D721Med (cell line): ENCODE measurements at regions not wholly inside any gene's neighbourhood (a gene's known extent, or its start where the extent isn't known, plus 50 kb on each side); places are given as distances from the start of the nearest gene placed in this dataset.

Source experiments
- DNase-seq: peaks from one replicate; pipeline ENCODE4 v3.0.0; 2011; ENCODE audit warnings: low spot score; ENCODE audit not compliant: insufficient read length
- FAIRE-seq: peaks from 2 replicates; lab custom pipeline; 2011; peaks lifted over from hg19 to GRCh38; lab: Jason Lieb, UNC
- CTCF ChIP-seq: IDR thresholded peaks from 2 replicates; pipeline ENCODE4 v1.5.1; 2012; ENCODE audit warnings: mild to moderate bottlenecking, control low read depth; ENCODE audit not compliant: insufficient read depth; ENCODE audit errors: missing control alignments

- no peak for TF ChIP-seq CTCF
- DNase-seq (no peak), FAIRE-seq (no peak)
Observed at GRCh38 chr5:67678594-67678993, 482.0 kb upstream of the CD180 start.

DNA sequence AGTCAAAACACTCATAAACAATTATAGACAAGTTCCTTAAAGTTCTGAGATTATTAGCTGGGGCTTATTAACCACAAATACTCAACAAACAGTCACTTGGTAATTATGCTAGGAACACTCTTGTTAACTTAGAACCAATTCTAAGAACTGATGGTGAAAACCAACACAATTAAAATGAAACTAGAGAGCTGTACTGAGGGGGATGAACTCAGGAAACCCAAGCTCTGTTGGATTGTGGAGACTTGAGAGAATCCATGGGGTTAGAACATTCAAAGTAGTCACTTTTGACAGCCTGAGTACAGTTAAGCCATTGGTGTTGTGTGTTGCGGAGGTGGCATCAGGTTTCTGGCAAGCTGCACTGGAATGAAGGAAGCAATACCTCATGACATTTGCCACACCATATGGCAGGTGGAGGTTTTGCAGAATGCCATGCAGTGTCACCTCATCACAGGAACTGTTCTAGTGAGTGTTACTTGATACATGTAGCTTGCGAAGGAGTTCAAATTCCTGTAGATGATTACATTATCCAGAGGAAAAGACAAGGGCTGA, 480.9 kb upstream of the CD180 start:
- FAIRE-seq = no peak
- TF ChIP-seq CTCF = no peak
- DNase-seq = no peak

- DNase-seq (no peak), FAIRE-seq (no peak)
- TF ChIP-seq CTCF = no peak
Observed at GRCh38 chr5:67676863-67677262, 480.3 kb upstream of the CD180 start.

DNA sequence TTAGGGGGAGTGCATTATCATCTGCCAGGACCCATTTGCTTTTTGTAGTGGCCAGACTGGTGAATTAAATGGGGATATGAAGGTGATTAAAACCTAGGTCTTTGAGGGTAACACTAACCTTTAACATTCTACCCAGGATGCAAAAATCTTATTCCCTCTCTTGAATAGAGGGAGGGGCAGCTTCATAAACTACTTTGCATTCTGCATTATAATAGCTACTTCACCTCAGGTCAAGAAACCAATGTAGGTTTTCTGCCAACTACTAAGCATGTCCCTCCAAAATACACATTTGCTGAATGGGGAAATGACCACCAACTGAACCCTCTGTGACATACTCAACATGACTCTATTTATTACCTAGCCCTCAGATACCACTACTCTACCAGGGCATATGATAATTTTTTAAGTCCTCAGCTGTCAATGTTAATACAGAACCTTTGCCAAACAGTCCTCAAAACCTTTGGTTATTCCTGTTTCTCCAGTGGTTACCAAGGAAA, 477.6 kb upstream of the CD180 start:
- no peak for DNase-seq
- TF ChIP-seq CTCF = no peak
- no peak for FAIRE-seq

DNA sequence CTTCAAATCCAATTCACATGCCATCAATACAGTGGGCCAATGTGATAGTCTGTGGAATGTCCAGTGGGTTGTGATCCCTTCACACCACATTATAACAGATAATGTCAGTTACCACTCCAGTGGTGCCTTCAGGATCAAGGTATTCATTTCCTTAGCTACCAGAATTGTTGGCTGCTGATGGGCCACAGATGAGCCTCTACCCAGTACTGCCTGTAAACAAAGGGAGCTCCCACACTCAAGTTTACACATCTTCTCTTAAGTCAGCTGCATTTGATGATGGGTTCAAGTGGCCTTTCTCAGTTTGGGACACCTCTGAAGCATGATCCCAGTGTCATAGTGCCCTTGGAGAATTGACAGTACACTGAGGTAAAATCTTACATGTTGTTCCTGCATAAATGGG, 477.0 kb upstream of the CD180 start:
- TF ChIP-seq CTCF = no peak
- FAIRE-seq (no peak), DNase-seq (no peak)

DNA sequence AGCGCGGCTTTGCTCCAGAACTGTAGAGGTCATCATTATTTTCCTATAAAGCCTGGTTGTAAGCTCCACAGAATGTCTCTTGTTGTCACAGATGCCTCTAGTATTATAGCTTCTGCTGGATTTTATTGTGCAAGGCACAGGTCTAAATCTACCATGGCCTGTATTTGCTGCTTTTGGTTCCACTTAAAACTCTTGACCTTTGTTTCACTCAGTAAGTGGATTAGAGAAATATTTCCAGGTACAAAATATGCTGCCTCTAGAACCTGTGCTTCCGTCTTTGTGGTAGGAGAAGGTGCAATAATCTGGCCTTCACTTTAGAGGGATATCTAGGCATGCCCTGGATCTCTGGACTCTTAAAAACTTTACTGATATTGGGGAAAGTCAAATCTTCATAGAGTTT, 476.6 kb upstream of the CD180 start:
- FAIRE-seq (no peak), DNase-seq (no peak)
- TF ChIP-seq CTCF = no peak

- DNase-seq = no peak
- TF ChIP-seq CTCF = no peak
- FAIRE-seq = no peak
Observed at GRCh38 chr5:67672636-67673035, 476.0 kb upstream of the CD180 start.
